ENCODE measurements at regions not wholly inside any gene's neighbourhood (a gene's known extent, or its start where the extent isn't known, plus 50 kb on each side); places are given as distances from the start of the nearest gene placed in this dataset.

GRCh38 chr10:116792817-116793216 lies 50.5 kb upstream of the HSPA12A start:
- no peak for DNase-seq (ENCODE audit: low read depth in 2 of 2)

- DNase-seq (ENCODE audit: low read depth in 2 of 2), result no peak
These were observed 52.8 kb upstream of the ENO4 start for GRCh38 chr10:116796469-116796868.

- DNase-seq (ENCODE audit: low read depth in 2 of 2), result peak; percentile 25 to 26
These were observed 52.3 kb upstream of the ENO4 start for GRCh38 chr10:116796910-116797513.

- DNase-seq (ENCODE audit: low read depth in 2 of 2), result no peak
These were observed 50.4 kb upstream of the ENO4 start for GRCh38 chr10:116798859-116799258.

Measured in fibroblast of skin of left biceps (primary cell).